ENCODE measurements at regions not wholly inside any gene's neighbourhood (a gene's known extent, or its start where the extent isn't known, plus 50 kb on each side); places are given as distances from the start of the nearest gene placed in this dataset.

DNA sequence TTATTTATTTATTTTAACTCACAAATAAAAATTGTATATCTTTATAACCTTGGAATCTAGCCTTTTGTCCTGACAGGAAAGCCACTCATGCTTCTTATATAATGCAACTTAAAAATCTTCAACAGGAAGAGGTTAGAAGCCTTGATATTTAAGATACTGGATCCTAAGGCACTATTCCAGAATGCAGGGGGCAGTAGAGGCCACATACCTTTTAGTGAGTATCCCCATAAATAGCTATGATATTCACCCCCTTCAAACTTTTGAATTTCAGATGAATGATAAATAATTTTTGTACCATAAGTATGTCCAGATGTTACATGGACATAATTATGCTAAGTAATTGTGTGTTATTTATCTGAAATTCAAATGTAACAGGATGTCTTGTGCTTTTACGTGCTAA is 592.7 kb upstream of the VRK2 start:
- no peak for DNase-seq (ENCODE audit: low read depth)
- TF ChIP-seq MAX (IDR thresholded peaks at IDR 0.05; ENCODE audit: low read depth, low read length) = no peak
- TF ChIP-seq, protein P1, sequence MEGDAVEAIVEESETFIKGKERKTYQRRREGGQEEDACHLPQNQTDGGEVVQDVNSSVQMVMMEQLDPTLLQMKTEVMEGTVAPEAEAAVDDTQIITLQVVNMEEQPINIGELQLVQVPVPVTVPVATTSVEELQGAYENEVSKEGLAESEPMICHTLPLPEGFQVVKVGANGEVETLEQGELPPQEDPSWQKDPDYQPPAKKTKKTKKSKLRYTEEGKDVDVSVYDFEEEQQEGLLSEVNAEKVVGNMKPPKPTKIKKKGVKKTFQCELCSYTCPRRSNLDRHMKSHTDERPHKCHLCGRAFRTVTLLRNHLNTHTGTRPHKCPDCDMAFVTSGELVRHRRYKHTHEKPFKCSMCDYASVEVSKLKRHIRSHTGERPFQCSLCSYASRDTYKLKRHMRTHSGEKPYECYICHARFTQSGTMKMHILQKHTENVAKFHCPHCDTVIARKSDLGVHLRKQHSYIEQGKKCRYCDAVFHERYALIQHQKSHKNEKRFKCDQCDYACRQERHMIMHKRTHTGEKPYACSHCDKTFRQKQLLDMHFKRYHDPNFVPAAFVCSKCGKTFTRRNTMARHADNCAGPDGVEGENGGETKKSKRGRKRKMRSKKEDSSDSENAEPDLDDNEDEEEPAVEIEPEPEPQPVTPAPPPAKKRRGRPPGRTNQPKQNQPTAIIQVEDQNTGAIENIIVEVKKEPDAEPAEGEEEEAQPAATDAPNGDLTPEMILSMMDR (IDR thresholded peaks at IDR 0.05; ENCODE audit: low read depth, low read length) = peak; percentile 25
- H3K4me3 ChIP-seq (ENCODE audit: low read depth, low read length) = no peak overlapping the region

GRCh38 chr2:57460396-57461276 is 586.0 kb upstream of the VRK2 start:
- no peak for DNase-seq (ENCODE audit: low read depth)
- H3K4me3 ChIP-seq (ENCODE audit: low read depth, low read length) = no peak overlapping the region
- TF ChIP-seq, protein P1 (IDR thresholded peaks at IDR 0.05; ENCODE audit: low read depth, low read length) = no peak
- TF ChIP-seq MYC (IDR thresholded peaks at IDR 0.05; ENCODE audit: low read depth, low read length) (no peak), POLR2A (IDR thresholded peaks at IDR 0.05; ENCODE audit: extremely low read depth, insufficient read length) (no peak), MAX (IDR thresholded peaks at IDR 0.05; ENCODE audit: low read depth, low read length) (no peak)

DNA sequence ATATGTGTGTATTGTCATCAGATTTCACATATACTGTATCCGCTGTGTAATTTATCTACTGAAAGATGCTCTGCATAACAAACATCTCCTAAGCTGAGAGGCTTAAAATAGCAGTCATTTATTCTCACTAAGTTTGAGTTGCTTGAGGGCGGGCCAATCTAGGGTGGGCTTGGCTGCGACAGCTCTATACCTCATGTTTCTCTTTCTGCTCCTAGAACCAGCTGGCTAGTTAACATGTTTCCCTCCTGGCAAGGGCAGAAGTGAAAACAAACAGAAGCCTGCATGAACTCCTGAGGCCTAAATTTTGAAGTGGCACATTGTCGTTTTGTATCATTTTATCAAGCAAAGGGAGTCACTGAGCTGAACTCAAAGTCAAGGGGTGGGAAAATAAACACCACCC is 585.0 kb upstream of the VRK2 start:
- H3K4me3 ChIP-seq (ENCODE audit: low read depth, low read length) = no peak overlapping the region
- DNase-seq (ENCODE audit: low read depth) = no peak

DNA sequence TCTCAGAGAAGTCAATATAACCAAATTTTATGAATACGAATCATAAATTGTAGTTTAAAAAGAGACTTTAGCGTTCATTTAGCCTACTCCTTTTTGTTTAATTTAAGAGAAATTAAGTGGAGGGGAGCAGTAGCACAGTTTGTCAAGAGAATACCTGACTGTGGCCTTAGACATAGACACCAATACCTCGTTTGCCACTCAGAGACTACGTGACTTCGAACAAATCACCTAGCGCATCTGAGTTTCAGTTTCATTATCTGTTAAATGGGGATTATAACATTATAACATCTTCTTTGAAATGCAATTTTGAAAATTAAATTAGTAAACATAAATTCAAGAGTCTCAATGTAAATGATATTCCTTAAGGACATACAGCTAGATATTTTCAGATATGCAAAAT is 581.5 kb upstream of the VRK2 start:
- DNase-seq (ENCODE audit: low read depth) = no peak
- no peak for TF ChIP-seq POLR2A (IDR thresholded peaks at IDR 0.05; ENCODE audit: extremely low read depth, insufficient read length)
- TF ChIP-seq, protein P1 (IDR thresholded peaks at IDR 0.05; ENCODE audit: low read depth, low read length) = no peak
- no peak overlapping the region for H3K4me3 ChIP-seq (ENCODE audit: low read depth, low read length)

More for the DNA sequence above, 585.0 kb upstream of the VRK2 start:
- TF ChIP-seq MAX (IDR thresholded peaks at IDR 0.05; ENCODE audit: low read depth, low read length) (no peak), POLR2A (IDR thresholded peaks at IDR 0.05; ENCODE audit: extremely low read depth, insufficient read length) (no peak), MYC (IDR thresholded peaks at IDR 0.05; ENCODE audit: low read depth, low read length) (no peak)
- TF ChIP-seq, protein P1 (IDR thresholded peaks at IDR 0.05; ENCODE audit: low read depth, low read length) = no peak

GRCh38 chr2:57465967-57466366 is 580.6 kb upstream of the VRK2 start:
- no peak overlapping the region for H3K4me3 ChIP-seq (ENCODE audit: low read depth, low read length)
- DNase-seq (ENCODE audit: low read depth) = no peak
- TF ChIP-seq POLR2A (IDR thresholded peaks at IDR 0.05; ENCODE audit: extremely low read depth, insufficient read length) = no peak

DNA sequence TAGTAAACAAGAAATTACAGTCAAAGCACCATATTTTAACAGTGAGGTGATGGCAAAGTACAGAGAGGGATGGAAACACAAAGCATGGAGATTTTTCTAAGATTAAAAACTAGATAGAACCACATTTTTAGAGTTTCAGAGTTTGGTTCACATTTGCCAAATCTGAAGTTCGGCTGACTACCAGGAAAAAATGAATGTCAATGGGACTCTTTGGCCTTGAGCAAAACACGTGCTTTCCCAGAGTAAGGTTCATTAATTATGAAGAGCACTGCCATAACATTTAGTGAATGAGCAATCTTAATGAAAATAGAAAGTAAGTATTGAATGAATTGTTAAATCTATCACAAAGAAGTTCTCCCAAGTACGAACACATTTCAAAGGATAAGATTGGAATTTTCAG is 571.2 kb upstream of the VRK2 start:
- no peak overlapping the region for H3K4me3 ChIP-seq (ENCODE audit: low read depth, low read length)
- TF ChIP-seq MAX (IDR thresholded peaks at IDR 0.05; ENCODE audit: low read depth, low read length) = no peak
- no peak for TF ChIP-seq POLR2A (IDR thresholded peaks at IDR 0.05; ENCODE audit: extremely low read depth, insufficient read length)
- TF ChIP-seq, protein P1 (IDR thresholded peaks at IDR 0.05; ENCODE audit: low read depth, low read length) = no peak
- no peak for TF ChIP-seq MYC (IDR thresholded peaks at IDR 0.05; ENCODE audit: low read depth, low read length)
- no peak for DNase-seq (ENCODE audit: low read depth)

All from NB4 (cell line).